WTC11 (cell line): ENCODE measurements at regions not wholly inside any gene's neighbourhood (a gene's known extent, or its start where the extent isn't known, plus 50 kb on each side); places are given as distances from the start of the nearest gene placed in this dataset.

Experiments
- CREM ChIP-seq: sonication (generic); formaldehyde crosslinking; IDR thresholded peaks from 2 replicates; pipeline ENCODE4 v1.8.1; 2022; ENCODE audit warnings: mild to moderate bottlenecking, missing genetic modification reagents, moderate library complexity
- ETV6 ChIP-seq: sonication (generic); formaldehyde crosslinking; IDR thresholded peaks from 2 replicates; pipeline ENCODE4 v1.8.1; 2022; ENCODE audit warnings: mild to moderate bottlenecking, missing genetic modification reagents
- GTF2I ChIP-seq: fragments of 250-450 bp; sonication (Bioruptor Pico); conservative IDR thresholded peaks from 2 replicates; pipeline ENCODE4 v1.4.0; 2021; ENCODE audit warnings: mild to moderate bottlenecking
- KAT7 ChIP-seq: sonication (generic); formaldehyde crosslinking; IDR thresholded peaks from 2 replicates; pipeline ENCODE4 v1.8.1; 2023; ENCODE audit warnings: missing genetic modification reagents, mild to moderate bottlenecking, borderline replicate concordance
- OVOL2 ChIP-seq: fragments of 250-450 bp; sonication (Bioruptor Pico); IDR thresholded peaks from 2 replicates; pipeline ENCODE4 v1.9.0; 2021; ENCODE audit warnings: mild to moderate bottlenecking, borderline replicate concordance
- TP53 ChIP-seq: sonication (generic); formaldehyde crosslinking; IDR thresholded peaks from 2 replicates; pipeline ENCODE4 v1.8.1; 2023; ENCODE audit warnings: mild to moderate bottlenecking, missing genetic modification reagents
- ZNF121 ChIP-seq: sonication (generic); formaldehyde crosslinking; IDR thresholded peaks from 2 replicates; pipeline ENCODE4 v1.8.0; 2023; ENCODE audit warnings: missing genetic modification reagents
- ZNF232 ChIP-seq: sonication (generic); formaldehyde crosslinking; IDR thresholded peaks from 2 replicates; pipeline ENCODE4 v1.8.0; 2022; ENCODE audit warnings: mild to moderate bottlenecking, missing genetic modification reagents
- TF ChIP-seq, protein P1 (sequence below): sonication (generic); formaldehyde crosslinking; IDR thresholded peaks from 2 replicates; pipeline ENCODE4 v1.8.1; 2022; ENCODE audit warnings: low read depth, missing genetic modification reagents, borderline replicate concordance
- TF ChIP-seq, protein P2 (sequence below): fragments of 200-600 bp; IDR thresholded peaks from 2 replicates; pipeline ENCODE4 v1.8.0; 2022; ENCODE audit warnings: antibody characterized with exemption
- TF ChIP-seq, protein P3 (sequence below): sonication (generic); formaldehyde crosslinking; IDR thresholded peaks from 2 replicates; pipeline ENCODE4 v1.8.1; 2023; ENCODE audit warnings: mild to moderate bottlenecking, missing genetic modification reagents, borderline replicate concordance
- TF ChIP-seq, protein P4 (sequence below): sonication (generic); formaldehyde crosslinking; IDR thresholded peaks from 2 replicates; pipeline ENCODE4 v1.8.1; 2023; ENCODE audit warnings: mild to moderate bottlenecking, missing genetic modification reagents, moderate library complexity
- TF ChIP-seq, protein P5 (sequence below): sonication (generic); formaldehyde crosslinking; IDR thresholded peaks from 2 replicates; pipeline ENCODE4 v1.8.0; 2022; ENCODE audit warnings: mild to moderate bottlenecking, missing genetic modification reagents
- TF ChIP-seq, protein P6 (sequence below): sonication (generic); formaldehyde crosslinking; IDR thresholded peaks from 2 replicates; pipeline ENCODE4 v1.8.1; 2023; ENCODE audit warnings: mild to moderate bottlenecking, missing genetic modification reagents, moderate library complexity

DNA sequence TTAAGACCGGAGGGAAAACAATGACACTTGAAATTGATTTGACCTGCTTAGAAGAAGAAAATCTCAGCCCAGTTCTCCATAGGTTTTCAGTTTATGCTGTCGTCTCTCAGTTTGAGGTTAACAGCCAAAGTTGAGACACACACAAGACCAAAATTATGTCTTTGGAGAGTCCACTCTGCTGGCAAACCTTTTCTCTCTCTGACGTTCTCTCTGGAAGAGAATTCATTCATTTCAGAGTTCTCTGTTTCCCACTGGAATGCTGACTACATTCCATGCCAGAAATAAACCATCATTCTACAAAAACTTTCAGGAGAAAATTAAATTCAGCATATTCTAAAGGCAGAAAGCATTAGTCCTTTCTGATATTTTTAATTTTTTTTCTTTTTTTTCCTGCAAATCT, 155.2 kb downstream of the TFAP2A start:
- TF ChIP-seq ETV6 (no peak), ZNF232 (CRISPR knock-in tag) (no peak), KAT7 (no peak), OVOL2 (CRISPR knock-in tag) (no peak), GTF2I (CRISPR knock-in tag) (no peak), ZNF121 (CRISPR knock-in tag) (no peak), TP53 (CRISPR knock-in tag) (no peak), CREM (CRISPR knock-in tag) (no peak)
- TF ChIP-seq, protein P1, sequence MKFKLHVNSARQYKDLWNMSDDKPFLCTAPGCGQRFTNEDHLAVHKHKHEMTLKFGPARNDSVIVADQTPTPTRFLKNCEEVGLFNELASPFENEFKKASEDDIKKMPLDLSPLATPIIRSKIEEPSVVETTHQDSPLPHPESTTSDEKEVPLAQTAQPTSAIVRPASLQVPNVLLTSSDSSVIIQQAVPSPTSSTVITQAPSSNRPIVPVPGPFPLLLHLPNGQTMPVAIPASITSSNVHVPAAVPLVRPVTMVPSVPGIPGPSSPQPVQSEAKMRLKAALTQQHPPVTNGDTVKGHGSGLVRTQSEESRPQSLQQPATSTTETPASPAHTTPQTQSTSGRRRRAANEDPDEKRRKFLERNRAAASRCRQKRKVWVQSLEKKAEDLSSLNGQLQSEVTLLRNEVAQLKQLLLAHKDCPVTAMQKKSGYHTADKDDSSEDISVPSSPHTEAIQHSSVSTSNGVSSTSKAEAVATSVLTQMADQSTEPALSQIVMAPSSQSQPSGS (CRISPR knock-in tag) = no peak
- TF ChIP-seq, protein P2, sequence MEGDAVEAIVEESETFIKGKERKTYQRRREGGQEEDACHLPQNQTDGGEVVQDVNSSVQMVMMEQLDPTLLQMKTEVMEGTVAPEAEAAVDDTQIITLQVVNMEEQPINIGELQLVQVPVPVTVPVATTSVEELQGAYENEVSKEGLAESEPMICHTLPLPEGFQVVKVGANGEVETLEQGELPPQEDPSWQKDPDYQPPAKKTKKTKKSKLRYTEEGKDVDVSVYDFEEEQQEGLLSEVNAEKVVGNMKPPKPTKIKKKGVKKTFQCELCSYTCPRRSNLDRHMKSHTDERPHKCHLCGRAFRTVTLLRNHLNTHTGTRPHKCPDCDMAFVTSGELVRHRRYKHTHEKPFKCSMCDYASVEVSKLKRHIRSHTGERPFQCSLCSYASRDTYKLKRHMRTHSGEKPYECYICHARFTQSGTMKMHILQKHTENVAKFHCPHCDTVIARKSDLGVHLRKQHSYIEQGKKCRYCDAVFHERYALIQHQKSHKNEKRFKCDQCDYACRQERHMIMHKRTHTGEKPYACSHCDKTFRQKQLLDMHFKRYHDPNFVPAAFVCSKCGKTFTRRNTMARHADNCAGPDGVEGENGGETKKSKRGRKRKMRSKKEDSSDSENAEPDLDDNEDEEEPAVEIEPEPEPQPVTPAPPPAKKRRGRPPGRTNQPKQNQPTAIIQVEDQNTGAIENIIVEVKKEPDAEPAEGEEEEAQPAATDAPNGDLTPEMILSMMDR = no peak
- TF ChIP-seq, protein P3, sequence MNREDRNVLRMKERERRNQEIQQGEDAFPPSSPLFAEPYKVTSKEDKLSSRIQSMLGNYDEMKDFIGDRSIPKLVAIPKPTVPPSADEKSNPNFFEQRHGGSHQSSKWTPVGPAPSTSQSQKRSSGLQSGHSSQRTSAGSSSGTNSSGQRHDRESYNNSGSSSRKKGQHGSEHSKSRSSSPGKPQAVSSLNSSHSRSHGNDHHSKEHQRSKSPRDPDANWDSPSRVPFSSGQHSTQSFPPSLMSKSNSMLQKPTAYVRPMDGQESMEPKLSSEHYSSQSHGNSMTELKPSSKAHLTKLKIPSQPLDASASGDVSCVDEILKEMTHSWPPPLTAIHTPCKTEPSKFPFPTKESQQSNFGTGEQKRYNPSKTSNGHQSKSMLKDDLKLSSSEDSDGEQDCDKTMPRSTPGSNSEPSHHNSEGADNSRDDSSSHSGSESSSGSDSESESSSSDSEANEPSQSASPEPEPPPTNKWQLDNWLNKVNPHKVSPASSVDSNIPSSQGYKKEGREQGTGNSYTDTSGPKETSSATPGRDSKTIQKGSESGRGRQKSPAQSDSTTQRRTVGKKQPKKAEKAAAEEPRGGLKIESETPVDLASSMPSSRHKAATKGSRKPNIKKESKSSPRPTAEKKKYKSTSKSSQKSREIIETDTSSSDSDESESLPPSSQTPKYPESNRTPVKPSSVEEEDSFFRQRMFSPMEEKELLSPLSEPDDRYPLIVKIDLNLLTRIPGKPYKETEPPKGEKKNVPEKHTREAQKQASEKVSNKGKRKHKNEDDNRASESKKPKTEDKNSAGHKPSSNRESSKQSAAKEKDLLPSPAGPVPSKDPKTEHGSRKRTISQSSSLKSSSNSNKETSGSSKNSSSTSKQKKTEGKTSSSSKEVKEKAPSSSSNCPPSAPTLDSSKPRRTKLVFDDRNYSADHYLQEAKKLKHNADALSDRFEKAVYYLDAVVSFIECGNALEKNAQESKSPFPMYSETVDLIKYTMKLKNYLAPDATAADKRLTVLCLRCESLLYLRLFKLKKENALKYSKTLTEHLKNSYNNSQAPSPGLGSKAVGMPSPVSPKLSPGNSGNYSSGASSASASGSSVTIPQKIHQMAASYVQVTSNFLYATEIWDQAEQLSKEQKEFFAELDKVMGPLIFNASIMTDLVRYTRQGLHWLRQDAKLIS (CRISPR knock-in tag) = no peak
- TF ChIP-seq, protein P4, sequence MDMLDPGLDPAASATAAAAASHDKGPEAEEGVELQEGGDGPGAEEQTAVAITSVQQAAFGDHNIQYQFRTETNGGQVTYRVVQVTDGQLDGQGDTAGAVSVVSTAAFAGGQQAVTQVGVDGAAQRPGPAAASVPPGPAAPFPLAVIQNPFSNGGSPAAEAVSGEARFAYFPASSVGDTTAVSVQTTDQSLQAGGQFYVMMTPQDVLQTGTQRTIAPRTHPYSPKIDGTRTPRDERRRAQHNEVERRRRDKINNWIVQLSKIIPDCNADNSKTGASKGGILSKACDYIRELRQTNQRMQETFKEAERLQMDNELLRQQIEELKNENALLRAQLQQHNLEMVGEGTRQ = no peak
- TF ChIP-seq, protein P5, sequence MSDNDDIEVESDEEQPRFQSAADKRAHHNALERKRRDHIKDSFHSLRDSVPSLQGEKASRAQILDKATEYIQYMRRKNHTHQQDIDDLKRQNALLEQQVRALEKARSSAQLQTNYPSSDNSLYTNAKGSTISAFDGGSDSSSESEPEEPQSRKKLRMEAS (CRISPR knock-in tag) = no peak
- TF ChIP-seq, protein P6, sequence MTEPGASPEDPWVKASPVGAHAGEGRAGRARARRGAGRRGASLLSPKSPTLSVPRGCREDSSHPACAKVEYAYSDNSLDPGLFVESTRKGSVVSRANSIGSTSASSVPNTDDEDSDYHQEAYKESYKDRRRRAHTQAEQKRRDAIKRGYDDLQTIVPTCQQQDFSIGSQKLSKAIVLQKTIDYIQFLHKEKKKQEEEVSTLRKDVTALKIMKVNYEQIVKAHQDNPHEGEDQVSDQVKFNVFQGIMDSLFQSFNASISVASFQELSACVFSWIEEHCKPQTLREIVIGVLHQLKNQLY = no peak
